ENCODE measurements at regions not wholly inside any gene's neighbourhood (a gene's known extent, or its start where the extent isn't known, plus 50 kb on each side); places are given as distances from the start of the nearest gene placed in this dataset.

DNA sequence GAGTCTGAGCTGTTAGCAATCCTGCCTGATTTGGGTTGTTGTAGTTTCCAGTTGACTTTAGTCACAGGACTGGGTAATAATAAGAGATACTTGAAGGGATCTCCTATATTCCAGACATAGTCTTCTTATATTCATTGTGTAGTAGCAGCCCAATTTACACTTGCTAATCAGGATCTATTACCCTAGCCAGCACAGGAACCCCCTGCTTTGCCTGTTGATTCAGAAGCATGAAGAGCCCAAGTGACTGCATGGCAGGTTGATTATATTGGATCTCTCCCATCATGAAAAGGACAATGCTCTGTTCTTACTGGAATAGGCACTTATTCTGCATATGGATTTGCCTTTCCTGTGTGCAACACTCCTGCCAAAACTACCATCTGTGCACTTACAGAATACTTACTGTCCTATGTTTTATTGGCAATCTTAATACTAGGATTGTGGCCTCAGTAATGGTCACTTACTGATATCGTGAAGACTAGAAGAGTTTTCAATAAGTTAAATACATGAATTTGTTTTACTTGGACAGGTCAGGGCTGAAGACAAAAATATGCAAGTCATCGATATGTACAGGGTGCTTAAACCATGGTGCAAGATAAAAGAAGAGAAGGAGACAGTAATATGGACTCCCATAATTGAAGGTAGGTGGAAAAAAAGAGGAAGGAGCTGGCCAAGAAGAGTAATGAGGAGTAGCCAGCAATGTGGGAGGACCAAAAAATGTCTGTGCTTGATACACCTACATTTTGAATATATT is 304.1 kb downstream of the MCTP2 start:
- Histone ChIP-seq H2AFZ (ENCODE audit: low read depth, low read length) (no peak overlapping the region), H3K27me3 (ENCODE audit: insufficient read depth, low read length) (no peaks in the 10 kb centered on the region), H3K4me1 (ENCODE audit: insufficient read depth, low read length) (peaks cover 9% of the 10 kb centered on the region), H3K4me3 (ENCODE audit: low read length) (no peak overlapping the region), H3K36me3 (ENCODE audit: insufficient read depth, low read length) (no peaks in the 10 kb centered on the region), H3K9me3 (ENCODE audit: low read length) (no peaks in the 10 kb centered on the region)

DNA sequence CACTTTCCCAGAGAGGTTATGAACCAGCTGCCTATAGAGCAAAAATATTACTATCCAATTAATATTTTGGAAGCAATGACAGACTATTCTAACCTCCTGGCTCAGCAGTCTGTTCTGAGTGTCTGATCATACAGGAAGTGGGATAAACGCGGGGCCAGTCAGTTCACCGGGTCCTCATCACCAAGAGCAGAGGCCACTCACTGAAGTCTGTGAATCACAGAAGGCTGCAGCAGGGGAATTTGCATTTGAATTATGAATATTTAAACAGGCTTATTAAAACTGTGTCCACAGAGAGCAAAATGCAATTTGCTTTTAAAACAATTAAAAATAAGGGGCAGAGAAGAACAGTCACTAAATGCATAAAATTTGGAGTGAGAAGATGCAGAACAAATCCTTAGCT is 305.2 kb downstream of the MCTP2 start:
- Histone ChIP-seq H3K4me3 (ENCODE audit: low read length) (no peak overlapping the region), H2AFZ (ENCODE audit: low read depth, low read length) (no peak overlapping the region), H3K9me3 (ENCODE audit: low read length) (no peaks in the 10 kb centered on the region), H3K36me3 (ENCODE audit: insufficient read depth, low read length) (no peaks in the 10 kb centered on the region), H3K27me3 (ENCODE audit: insufficient read depth, low read length) (no peaks in the 10 kb centered on the region), H3K4me1 (ENCODE audit: insufficient read depth, low read length) (peaks cover 9% of the 10 kb centered on the region)

DNA sequence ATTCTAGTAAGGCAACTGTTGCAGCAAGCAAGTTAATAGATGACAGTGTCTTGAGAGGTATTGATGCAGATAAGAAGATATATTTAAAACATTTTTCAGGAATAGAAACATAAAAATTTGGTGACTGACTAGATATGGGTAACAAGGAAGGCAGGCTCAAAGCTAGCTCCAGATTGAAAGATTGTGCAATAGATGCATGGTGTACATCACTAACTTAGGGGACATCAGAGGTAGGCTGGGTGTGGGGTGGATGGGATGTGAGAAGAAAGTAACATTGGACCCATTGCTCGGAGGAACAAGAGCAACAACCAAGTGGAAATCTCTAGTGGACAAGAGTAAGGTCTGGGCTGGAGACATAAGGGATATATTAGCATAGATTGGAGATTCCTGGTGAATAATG is 306.9 kb downstream of the MCTP2 start:
- no peaks in the 10 kb centered on the region for H3K9me3 ChIP-seq (ENCODE audit: low read length)
- no peaks in the 10 kb centered on the region for H3K36me3 ChIP-seq (ENCODE audit: insufficient read depth, low read length)
- H3K4me1 ChIP-seq (ENCODE audit: insufficient read depth, low read length), result peaks cover 9% of the 10 kb centered on the region
- H3K27me3 ChIP-seq (ENCODE audit: insufficient read depth, low read length), result no peaks in the 10 kb centered on the region
- no peak overlapping the region for H2AFZ ChIP-seq (ENCODE audit: low read depth, low read length)
- H3K4me3 ChIP-seq (ENCODE audit: low read length), result no peak overlapping the region

DNA sequence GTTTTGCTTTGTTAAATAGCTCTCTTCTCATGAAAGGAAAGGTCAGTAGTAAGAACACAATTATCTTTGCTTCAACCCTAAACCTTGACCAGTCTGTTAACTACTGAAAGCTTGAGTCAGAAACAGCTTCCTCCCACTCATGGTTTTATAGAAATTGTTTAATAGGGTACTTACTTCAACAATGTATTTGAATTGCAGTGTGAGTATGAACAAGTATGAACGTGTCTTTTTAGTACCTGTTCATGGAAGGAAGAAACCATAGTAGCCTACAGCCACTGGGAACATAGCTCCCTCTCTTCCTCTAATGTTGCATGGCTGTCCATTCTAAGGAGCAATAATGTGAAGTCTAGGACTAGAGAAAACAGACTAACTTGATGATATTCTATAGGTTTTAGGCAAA is 311.0 kb downstream of the MCTP2 start:
- no peaks in the 10 kb centered on the region for H3K9me3 ChIP-seq (ENCODE audit: low read length)
- H3K27me3 ChIP-seq (ENCODE audit: insufficient read depth, low read length), result no peaks in the 10 kb centered on the region
- no peak overlapping the region for H3K4me3 ChIP-seq (ENCODE audit: low read length)
- no peaks in the 10 kb centered on the region for H3K36me3 ChIP-seq (ENCODE audit: insufficient read depth, low read length)
- H3K4me1 ChIP-seq (ENCODE audit: insufficient read depth, low read length), result peaks cover 17% of the 10 kb centered on the region
- no peak overlapping the region for H2AFZ ChIP-seq (ENCODE audit: low read depth, low read length)

DNA sequence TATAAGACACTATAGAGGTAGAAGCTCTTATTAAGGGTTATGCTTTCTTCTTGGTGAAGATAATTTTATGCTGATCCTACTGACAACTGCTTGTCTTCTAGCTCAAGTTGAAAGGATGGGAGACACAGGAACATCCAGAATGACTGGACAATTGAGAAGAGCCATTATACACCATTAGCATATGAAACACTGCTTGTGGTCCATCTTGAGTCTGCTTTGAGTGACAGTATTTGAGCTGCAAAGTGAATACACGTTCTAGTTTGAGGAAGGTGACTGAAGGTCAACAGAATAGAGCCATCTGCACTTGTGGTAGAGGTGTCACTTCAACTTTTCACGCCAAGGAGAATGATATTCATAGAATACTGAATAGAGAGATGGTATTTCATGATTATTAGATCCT is 315.4 kb downstream of the MCTP2 start:
- no peaks in the 10 kb centered on the region for H3K9me3 ChIP-seq (ENCODE audit: low read length)
- H3K36me3 ChIP-seq (ENCODE audit: insufficient read depth, low read length), result no peaks in the 10 kb centered on the region
- H3K4me3 ChIP-seq (ENCODE audit: low read length), result no peak overlapping the region
- H2AFZ ChIP-seq (ENCODE audit: low read depth, low read length), result no peak overlapping the region
- H3K27me3 ChIP-seq (ENCODE audit: insufficient read depth, low read length), result no peaks in the 10 kb centered on the region
- peaks cover 29% of the 10 kb centered on the region for H3K4me1 ChIP-seq (ENCODE audit: insufficient read depth, low read length)

DNA sequence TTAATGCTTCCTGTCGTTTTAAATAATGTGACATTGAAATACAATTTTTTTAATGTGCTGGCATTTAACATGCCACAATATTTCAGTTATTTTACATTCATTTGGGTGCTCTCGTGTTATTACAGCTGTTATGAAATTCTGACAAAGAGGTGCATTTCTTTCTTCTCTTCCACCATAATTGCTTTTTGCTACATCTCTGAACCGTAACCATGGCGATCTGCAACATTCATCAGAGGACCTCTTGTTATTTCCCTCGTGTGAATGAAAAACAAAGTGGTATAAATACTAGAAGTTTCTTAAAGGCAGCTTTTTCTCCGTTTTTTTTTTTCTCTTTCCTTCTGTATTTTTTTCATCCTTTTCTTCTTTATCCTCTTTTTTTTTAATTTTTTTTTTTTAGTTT is 316.4 kb downstream of the MCTP2 start:
- H3K4me1 ChIP-seq (ENCODE audit: insufficient read depth, low read length), result peaks cover 29% of the 10 kb centered on the region
- peak overlapping the region; percentile 23 for H2AFZ ChIP-seq (ENCODE audit: low read depth, low read length)
- no peaks in the 10 kb centered on the region for H3K9me3 ChIP-seq (ENCODE audit: low read length)
- no peak overlapping the region for H3K4me3 ChIP-seq (ENCODE audit: low read length)
- no peaks in the 10 kb centered on the region for H3K27me3 ChIP-seq (ENCODE audit: insufficient read depth, low read length)
- no peaks in the 10 kb centered on the region for H3K36me3 ChIP-seq (ENCODE audit: insufficient read depth, low read length)

DNA sequence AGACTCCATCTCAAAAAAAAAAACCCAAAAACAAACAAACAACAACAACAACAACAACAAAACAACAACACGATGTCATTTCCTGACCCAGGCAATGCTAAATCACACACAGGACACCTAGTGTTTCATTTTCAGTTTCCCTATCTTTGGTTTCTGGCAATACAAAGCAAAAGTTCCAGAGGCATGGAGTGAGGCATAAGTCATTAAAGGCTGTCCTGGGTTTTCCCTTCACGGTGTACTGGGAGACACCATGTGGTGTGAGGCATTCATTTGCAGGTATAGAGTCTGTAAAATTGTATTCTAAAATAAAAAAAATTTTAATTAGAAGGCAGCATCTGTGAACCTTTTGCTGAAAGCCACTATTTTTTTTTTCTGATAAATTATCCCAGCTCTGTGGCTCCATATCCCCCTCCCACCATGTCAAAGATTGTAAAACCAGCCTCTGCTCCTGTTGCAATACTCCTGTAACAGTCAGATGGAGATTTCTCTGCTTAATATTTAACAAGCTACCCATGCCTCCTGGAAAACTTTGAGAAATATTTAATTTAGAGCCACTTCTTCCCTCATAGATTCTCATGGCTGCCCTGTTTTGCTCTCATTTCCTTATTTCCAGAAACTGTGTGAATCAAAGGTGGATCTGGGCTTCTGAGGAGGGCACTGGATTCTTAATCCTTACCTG is 324.6 kb downstream of the MCTP2 start:
- Histone ChIP-seq H3K9me3 (ENCODE audit: low read length) (no peaks in the 10 kb centered on the region), H3K36me3 (ENCODE audit: insufficient read depth, low read length) (no peaks in the 10 kb centered on the region), H3K4me1 (ENCODE audit: insufficient read depth, low read length) (no peaks in the 10 kb centered on the region), H2AFZ (ENCODE audit: low read depth, low read length) (no peak overlapping the region), H3K4me3 (ENCODE audit: low read length) (no peak overlapping the region), H3K27me3 (ENCODE audit: insufficient read depth, low read length) (no peaks in the 10 kb centered on the region)

DNA sequence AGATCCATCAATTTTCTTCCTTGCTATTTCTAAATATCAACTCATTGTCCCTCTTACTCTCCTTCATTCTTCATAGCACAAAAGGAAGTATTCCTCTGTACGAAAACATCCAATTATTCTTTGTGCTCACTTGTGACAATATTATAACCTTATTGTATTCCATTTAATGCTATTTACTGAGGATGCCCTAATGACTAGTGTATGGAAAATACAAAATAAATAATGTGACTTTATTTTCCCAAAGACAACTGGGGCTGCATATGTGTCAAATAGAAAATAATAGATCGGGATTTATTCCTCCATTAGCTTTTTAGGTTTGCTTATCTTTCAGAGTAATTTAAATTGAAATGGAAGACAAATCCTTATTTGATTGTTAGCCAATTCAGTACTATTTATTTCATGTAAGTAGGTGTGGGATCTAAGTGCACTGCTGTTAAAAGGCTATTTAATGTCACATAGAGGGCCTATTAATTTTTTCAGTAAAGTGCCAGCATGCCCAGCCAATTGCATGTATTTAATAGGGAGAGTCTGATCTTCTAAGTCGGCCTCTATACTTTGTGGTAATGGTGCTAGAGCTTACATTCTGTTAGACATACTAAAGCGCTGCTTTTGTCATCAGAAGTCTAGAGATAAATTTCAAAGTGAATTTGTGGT is 329.8 kb downstream of the MCTP2 start:
- Histone ChIP-seq H3K9me3 (ENCODE audit: low read length) (no peaks in the 10 kb centered on the region), H3K36me3 (ENCODE audit: insufficient read depth, low read length) (no peaks in the 10 kb centered on the region), H3K4me1 (ENCODE audit: insufficient read depth, low read length) (no peaks in the 10 kb centered on the region), H3K27me3 (ENCODE audit: insufficient read depth, low read length) (no peaks in the 10 kb centered on the region), H3K4me3 (ENCODE audit: low read length) (no peak overlapping the region), H2AFZ (ENCODE audit: low read depth, low read length) (no peak overlapping the region)

DNA sequence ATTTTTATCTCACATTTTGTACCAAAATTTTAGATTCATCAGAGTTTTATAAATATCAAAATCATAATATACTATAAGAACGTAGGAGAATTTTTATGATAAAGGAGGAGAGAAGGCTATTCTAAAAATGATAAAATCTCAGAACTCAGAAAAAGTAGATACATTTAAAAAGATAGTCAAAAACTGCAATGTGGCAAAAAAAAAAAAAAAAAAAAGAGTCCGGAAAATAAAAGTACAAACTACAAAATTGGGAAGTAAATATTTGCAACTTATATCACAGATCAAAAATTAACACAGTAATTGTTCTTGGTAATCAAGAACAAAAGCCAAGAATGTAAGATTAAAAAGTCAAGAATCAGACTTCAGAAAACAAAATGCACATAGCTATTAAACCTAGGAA is 332.1 kb downstream of the MCTP2 start:
- Histone ChIP-seq H3K4me3 (ENCODE audit: low read length) (no peak overlapping the region), H3K36me3 (ENCODE audit: insufficient read depth, low read length) (no peaks in the 10 kb centered on the region)

DNA sequence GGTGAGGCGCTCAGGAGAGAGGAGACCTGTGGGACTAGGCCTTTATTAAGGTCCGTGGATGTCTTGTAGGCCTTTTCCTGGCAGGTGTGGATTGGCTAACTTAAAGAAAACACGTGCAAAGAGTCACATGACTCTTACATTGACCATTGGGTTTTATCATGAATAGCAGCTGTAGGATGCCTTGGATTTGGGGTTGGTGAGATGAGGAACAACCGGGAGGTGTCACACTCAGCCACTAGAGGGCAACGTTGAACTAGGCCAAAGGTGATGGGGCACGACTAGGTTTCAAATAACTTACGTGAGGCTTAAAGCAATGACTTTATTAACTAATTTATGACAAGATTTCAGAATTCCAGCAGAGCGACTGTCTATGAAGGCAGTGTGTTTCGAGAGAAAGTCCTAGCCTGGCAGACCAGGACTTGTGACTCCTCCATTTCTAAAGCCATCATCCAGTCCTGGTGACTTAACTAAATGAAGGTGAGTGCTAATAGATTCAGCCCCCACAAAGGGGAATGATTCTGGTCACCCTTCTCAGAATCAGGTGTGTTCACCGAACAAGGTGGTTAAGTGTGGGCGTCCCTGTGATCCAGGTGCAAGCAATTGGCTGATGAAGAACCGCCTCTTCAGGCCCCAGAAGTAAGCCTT is 345.6 kb downstream of the MCTP2 start:
- no peak overlapping the region for H2AFZ ChIP-seq (ENCODE audit: low read depth, low read length)
- H3K27me3 ChIP-seq (ENCODE audit: insufficient read depth, low read length), result no peaks in the 10 kb centered on the region
- H3K4me3 ChIP-seq (ENCODE audit: low read length), result no peak overlapping the region
- no peaks in the 10 kb centered on the region for H3K36me3 ChIP-seq (ENCODE audit: insufficient read depth, low read length)
- no peaks in the 10 kb centered on the region for H3K4me1 ChIP-seq (ENCODE audit: insufficient read depth, low read length)
- no peaks in the 10 kb centered on the region for H3K9me3 ChIP-seq (ENCODE audit: low read length)

More for the DNA sequence above, 332.1 kb downstream of the MCTP2 start:
- H2AFZ ChIP-seq (ENCODE audit: low read depth, low read length), result no peak overlapping the region
- H3K4me1 ChIP-seq (ENCODE audit: insufficient read depth, low read length), result no peaks in the 10 kb centered on the region
- no peaks in the 10 kb centered on the region for H3K27me3 ChIP-seq (ENCODE audit: insufficient read depth, low read length)
- no peaks in the 10 kb centered on the region for H3K9me3 ChIP-seq (ENCODE audit: low read length)

DNA sequence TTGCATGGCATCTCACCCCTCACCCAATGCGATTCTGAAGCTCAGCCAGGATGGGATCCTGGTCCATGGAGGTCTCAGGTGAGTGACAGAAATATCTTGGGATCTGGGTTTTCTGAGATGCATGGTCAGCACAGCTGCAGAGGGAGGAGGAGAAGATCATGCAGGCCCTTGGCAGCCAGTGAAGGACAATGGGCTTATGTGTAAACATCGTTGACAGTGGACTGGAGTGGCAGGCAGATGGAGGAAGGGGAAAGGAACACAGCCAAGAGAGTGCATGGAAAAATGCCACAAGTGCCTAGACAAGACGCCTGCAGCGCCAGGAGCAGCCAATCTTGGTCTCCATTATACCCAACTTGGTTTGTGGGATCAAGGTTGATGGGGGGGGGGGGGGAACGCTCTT is 347.9 kb downstream of the MCTP2 start:
- H3K4me3 ChIP-seq (ENCODE audit: low read length), result no peak overlapping the region
- no peak overlapping the region for H2AFZ ChIP-seq (ENCODE audit: low read depth, low read length)
- H3K36me3 ChIP-seq (ENCODE audit: insufficient read depth, low read length), result no peaks in the 10 kb centered on the region
- no peaks in the 10 kb centered on the region for H3K9me3 ChIP-seq (ENCODE audit: low read length)
- no peaks in the 10 kb centered on the region for H3K27me3 ChIP-seq (ENCODE audit: insufficient read depth, low read length)
- no peaks in the 10 kb centered on the region for H3K4me1 ChIP-seq (ENCODE audit: insufficient read depth, low read length)

DNA sequence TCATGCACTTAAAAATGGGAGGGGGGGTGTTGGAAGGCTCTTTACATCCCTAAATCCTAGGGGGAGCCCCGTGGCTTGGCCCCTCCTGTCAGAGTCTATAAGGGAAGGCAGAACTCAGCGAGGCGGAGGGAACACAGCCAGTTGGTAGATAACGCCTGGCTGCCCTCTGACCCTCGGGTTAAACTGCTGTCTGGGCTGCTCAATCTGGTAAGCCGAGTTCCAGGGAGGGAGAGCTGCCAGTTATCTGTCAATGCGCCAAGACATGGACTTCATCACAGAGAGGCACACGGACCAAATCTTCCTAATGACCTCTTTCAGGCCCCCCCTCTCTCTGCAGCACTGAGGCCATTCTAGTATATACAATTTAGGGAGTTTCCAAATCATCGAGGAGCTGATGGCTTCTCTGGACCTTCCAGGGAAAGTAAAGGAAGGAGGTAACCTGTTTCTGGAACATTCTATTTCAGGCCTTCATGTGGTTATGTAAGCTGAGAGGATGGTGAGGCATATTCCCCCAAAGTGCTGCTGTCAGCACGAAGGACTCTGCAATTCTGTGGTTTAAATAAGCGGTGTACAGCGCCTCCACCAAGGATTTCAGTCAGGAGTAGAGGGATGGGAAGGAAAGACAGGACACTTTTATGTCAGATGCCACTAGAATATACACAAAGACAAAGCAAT is 349.0 kb downstream of the MCTP2 start:
- no peaks in the 10 kb centered on the region for H3K27me3 ChIP-seq (ENCODE audit: insufficient read depth, low read length)

DNA sequence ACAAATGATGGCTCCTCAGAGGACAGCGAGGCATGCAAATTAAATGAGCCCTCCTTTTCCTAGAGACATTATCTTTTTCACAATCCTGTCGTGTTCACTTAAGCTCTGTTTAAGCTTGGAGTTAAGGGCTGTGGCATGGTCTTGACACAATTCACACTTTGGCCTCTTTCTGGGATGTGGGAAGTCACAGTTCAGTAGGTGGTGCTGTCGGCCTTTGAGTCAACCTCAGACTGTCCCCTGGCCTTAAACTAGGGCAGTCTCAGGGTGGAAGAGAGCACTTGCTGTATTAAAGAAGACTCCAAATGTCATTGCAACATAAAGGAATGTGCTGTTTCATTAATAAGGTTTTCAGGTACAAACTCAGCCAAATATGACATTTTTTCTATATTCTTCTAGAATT is 351.0 kb downstream of the MCTP2 start:
- no peaks in the 10 kb centered on the region for H3K9me3 ChIP-seq (ENCODE audit: low read length)
- no peaks in the 10 kb centered on the region for H3K27me3 ChIP-seq (ENCODE audit: insufficient read depth, low read length)
- no peak overlapping the region for H2AFZ ChIP-seq (ENCODE audit: low read depth, low read length)
- H3K4me1 ChIP-seq (ENCODE audit: insufficient read depth, low read length), result peaks cover 7% of the 10 kb centered on the region
- no peak overlapping the region for H3K4me3 ChIP-seq (ENCODE audit: low read length)
- H3K36me3 ChIP-seq (ENCODE audit: insufficient read depth, low read length), result no peaks in the 10 kb centered on the region

More for the DNA sequence above, 349.0 kb downstream of the MCTP2 start:
- no peaks in the 10 kb centered on the region for H3K36me3 ChIP-seq (ENCODE audit: insufficient read depth, low read length)
- no peak overlapping the region for H2AFZ ChIP-seq (ENCODE audit: low read depth, low read length)
- H3K4me3 ChIP-seq (ENCODE audit: low read length), result no peak overlapping the region
- peaks cover 7% of the 10 kb centered on the region for H3K4me1 ChIP-seq (ENCODE audit: insufficient read depth, low read length)
- H3K9me3 ChIP-seq (ENCODE audit: low read length), result no peaks in the 10 kb centered on the region

Measured in neuron (in vitro differentiated cells).